Left lung (tissue), 4 donors: ENCODE measurements at regions not wholly inside any gene's neighbourhood (a gene's known extent, or its start where the extent isn't known, plus 50 kb on each side); places are given as distances from the start of the nearest gene placed in this dataset.
A peak's percentile ranks its signal among the peaks of the same experiment; 100 is the strongest.

Experiments used
- ATAC-seq: fragments of 200-7000 bp; cut with Tn5 transposase; one replicate; pipeline ENCODE4 v1.9.1; 2020; ENCODE audit warnings: moderate library complexity
- DNase-seq, 4 donors: peaks; one replicate each; pipeline ENCODE4 v3.0.0-alpha.2; 2013 to 2020
- H3K27ac ChIP-seq, 2 donors: fragments of 200-600 bp; sonication (generic) in 1 of 2; one replicate each; pipeline versions ENCODE4 v1.5.0 to v1.8.0; 2020 to 2021
- H3K27me3 ChIP-seq, 2 donors: fragments of 200-600 bp; sonication (generic) in 1 of 2; one replicate each; pipeline versions ENCODE4 v1.5.0 to v1.8.0; 2020 to 2021
- H3K36me3 ChIP-seq, 2 donors: fragments of 200-600 bp; sonication (generic) in 1 of 2; one replicate each; pipeline versions ENCODE4 v1.5.0 to v1.8.0; 2020 to 2021
- H3K4me1 ChIP-seq, 2 donors: fragments of 200-600 bp; one replicate each; pipeline ENCODE4 v1.8.0; 2021
- H3K4me3 ChIP-seq, 2 donors: fragments of 200-600 bp; sonication (generic) in 1 of 2; one replicate each; pipeline versions ENCODE4 v1.5.0 to v1.8.0; 2020 to 2021; ENCODE audit warnings: mild to moderate bottlenecking in 1 of 2
- H3K9me3 ChIP-seq, 2 donors: fragments of 200-600 bp; sonication (generic) in 1 of 2; one replicate each; pipeline versions ENCODE4 v1.5.0 to v1.8.0; 2020 to 2021
- CTCF ChIP-seq, 2 donors: fragments of 200-600 bp; sonication (generic) in 1 of 2; IDR thresholded peaks; one replicate each; pipeline versions ENCODE4 v1.5.0 to v1.8.0; 2021; ENCODE audit warnings: antibody characterized with exemption in 2 of 2
- intact Hi-C, 2 donors: fragments of 100-400 bp; cut with DNase I; formaldehyde crosslinking; loops; one replicate each; pipeline versions ENCODE4 v1.11.2 to v1.14.2; 2022
- donor health status: DM: no; HTN: yes; CAD: no.
- donor health status: DM: no; HTN: no; CAD: no.

- TF ChIP-seq CTCF (IDR thresholded peaks at IDR 0.05), result no peak
- H3K27ac ChIP-seq, result no peak overlapping the region
- ATAC-seq (no peak), DNase-seq (peak in 1 of 4 donors; percentile 19)
- intact Hi-C loops, result no loop called here
- no peaks in the 10 kb centered on the region for H3K36me3 ChIP-seq
- H3K9me3 ChIP-seq, result no peaks in the 10 kb centered on the region
- no peaks in the 10 kb centered on the region for H3K27me3 ChIP-seq
- H3K4me1 ChIP-seq, result peaks cover 0 to 17% of the 10 kb centered on the region in 2 donors
- H3K4me3 ChIP-seq, result no peak overlapping the region
Observed at GRCh38 chr2:223460209-223460608, 142.0 kb downstream of the SCG2 start.

GRCh38 chr2:223460774-223461211 lies 141.4 kb downstream of the SCG2 start:
- no peaks in the 10 kb centered on the region for H3K36me3 ChIP-seq
- H3K9me3 ChIP-seq, result no peaks in the 10 kb centered on the region
- no peak overlapping the region for H3K4me3 ChIP-seq
- ATAC-seq (no peak), DNase-seq (no peak)
- intact Hi-C loops, result no loop called here
- H3K27ac ChIP-seq, result no peak overlapping the region
- peaks cover 0 to 17% of the 10 kb centered on the region in 2 donors for H3K4me1 ChIP-seq
- TF ChIP-seq CTCF (IDR thresholded peaks at IDR 0.05), result no peak
- no peaks in the 10 kb centered on the region for H3K27me3 ChIP-seq

- no peak overlapping the region for H3K4me3 ChIP-seq
- H3K9me3 ChIP-seq, result no peaks in the 10 kb centered on the region
- peaks cover 0 to 27% of the 10 kb centered on the region in 2 donors for H3K4me1 ChIP-seq
- H3K27me3 ChIP-seq, result no peaks in the 10 kb centered on the region
- no peak for DNase-seq
- H3K36me3 ChIP-seq, result no peaks in the 10 kb centered on the region
- intact Hi-C loops, result no loop called here
- no peak for TF ChIP-seq CTCF (IDR thresholded peaks at IDR 0.05)
- no peak overlapping the region for H3K27ac ChIP-seq
- no peak for ATAC-seq
Observed at GRCh38 chr2:223464071-223464470, 138.1 kb downstream of the SCG2 start.

GRCh38 chr2:223465793-223466192 lies 136.4 kb downstream of the SCG2 start:
- no peak for TF ChIP-seq CTCF (IDR thresholded peaks at IDR 0.05)
- DNase-seq (peak in 2 of 4 donors; percentile 28 to 79), ATAC-seq (peak; percentile 84)
- intact Hi-C loops, result no loop called here
- Histone ChIP-seq H3K36me3 (no peaks in the 10 kb centered on the region), H3K27ac (no peak overlapping the region), H3K9me3 (no peaks in the 10 kb centered on the region), H3K27me3 (no peaks in the 10 kb centered on the region), H3K4me3 (no peak overlapping the region), H3K4me1 (peaks cover 0 to 20% of the 10 kb centered on the region in 2 donors)

- Histone ChIP-seq H3K9me3 (no peaks in the 10 kb centered on the region), H3K36me3 (no peaks in the 10 kb centered on the region), H3K27ac (no peak overlapping the region), H3K4me1 (peaks cover 0 to 16% of the 10 kb centered on the region in 2 donors), H3K4me3 (no peak overlapping the region), H3K27me3 (no peaks in the 10 kb centered on the region)
- TF ChIP-seq CTCF (IDR thresholded peaks at IDR 0.05), result no peak
- intact Hi-C loops, result no loop called here
- ATAC-seq, result no peak
- DNase-seq, result no peak
Observed at GRCh38 chr2:223467196-223467595, 135.0 kb downstream of the SCG2 start.
